ENCODE measurements at regions not wholly inside any gene's neighbourhood (a gene's known extent, or its start where the extent isn't known, plus 50 kb on each side); places are given as distances from the start of the nearest gene placed in this dataset.
"Not testable (repeated sequence)": the region's sequence is repeated elsewhere in the genome, so short reads cannot be mapped to it uniquely, and the experiment has no call there.

GRCh38 chr6:166806962-166807757 lies 149.2 kb downstream of the RNASET2 start:
- Histone ChIP-seq H3K36me3 (ENCODE audit: control insufficient read depth, insufficient read depth, low read length) (no peaks in the 10 kb centered on the region), H3K27me3 (ENCODE audit: control insufficient read depth, insufficient read depth, low read length) (peaks cover 2% of the 10 kb centered on the region), H3K4me3 (ENCODE audit: low read length) (no peak overlapping the region), H3K4me1 (ENCODE audit: control insufficient read depth, insufficient read depth, low read length) (no peaks in the 10 kb centered on the region), H3K9me3 (replicated peaks; ENCODE audit: control insufficient read depth, low read depth, low read length) (peaks cover 2% of the 10 kb centered on the region), H3K27ac (ENCODE audit: low read length) (no peak overlapping the region)
- 86% methylated on average over 10 of the region's 11 CpGs for WGBS (ENCODE audit: insufficient coverage)
- no peak for DNase-seq

DNA sequence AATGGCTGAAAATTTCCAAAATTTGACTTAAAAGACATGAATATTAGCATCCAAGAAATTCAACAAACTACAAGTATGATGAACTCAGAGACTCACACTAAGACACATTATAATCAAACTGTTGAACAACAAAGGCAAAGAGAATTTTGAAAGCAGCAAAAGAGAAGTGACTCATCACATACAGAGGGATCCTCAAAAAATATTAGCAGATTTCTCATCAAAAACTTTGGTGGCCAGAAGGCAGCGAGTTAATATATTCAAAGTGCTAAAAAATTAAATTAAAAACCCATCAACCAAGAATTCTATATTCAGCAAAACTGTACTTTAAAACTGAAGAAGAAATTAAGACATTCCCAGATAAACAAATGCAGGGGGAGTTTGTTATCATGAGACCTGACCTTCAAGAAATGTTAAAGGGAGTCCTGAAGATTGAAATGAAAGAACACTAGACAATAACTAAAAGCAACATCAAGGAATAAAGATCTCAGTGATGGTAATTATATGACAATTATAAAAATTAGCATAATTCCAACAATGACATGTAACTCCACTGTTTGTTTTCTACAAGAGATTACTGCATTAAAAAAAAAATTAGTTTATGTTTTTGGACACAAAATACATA lies 150.0 kb downstream of the RNASET2 start:
- DNase-seq = no peak
- Histone ChIP-seq H3K4me1 (ENCODE audit: control insufficient read depth, insufficient read depth, low read length) (no peaks in the 10 kb centered on the region), H3K27me3 (ENCODE audit: control insufficient read depth, insufficient read depth, low read length) (peaks cover 2% of the 10 kb centered on the region), H3K9me3 (replicated peaks; ENCODE audit: control insufficient read depth, low read depth, low read length) (peaks cover 2% of the 10 kb centered on the region), H3K27ac (ENCODE audit: low read length) (no peak overlapping the region), H3K4me3 (ENCODE audit: low read length) (no peak overlapping the region), H3K36me3 (ENCODE audit: control insufficient read depth, insufficient read depth, low read length) (no peaks in the 10 kb centered on the region)
- WGBS (ENCODE audit: insufficient coverage) = no CpG with 5 or more reads among the region's 1 CpG

DNA sequence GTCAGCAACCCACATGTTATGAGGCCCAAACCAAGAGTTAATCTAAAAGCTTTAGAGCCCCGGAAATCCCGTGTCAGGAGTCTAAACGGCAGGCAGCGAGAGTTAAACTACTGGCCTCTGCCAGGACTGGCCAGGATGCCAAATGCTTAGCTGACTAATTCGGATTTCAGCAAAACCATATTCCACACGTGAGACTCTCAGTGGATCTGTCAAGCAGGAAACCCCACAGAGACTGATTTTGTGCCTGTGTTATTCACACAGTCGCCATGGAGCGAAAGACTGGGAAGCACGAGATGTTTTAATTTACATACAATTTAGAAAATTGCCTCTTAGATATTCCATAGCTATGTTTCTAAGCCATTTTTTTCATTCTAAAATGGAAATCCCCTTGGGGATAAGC lies 152.9 kb downstream of the RNASET2 start:
- Histone ChIP-seq H3K36me3 (ENCODE audit: control insufficient read depth, insufficient read depth, low read length) (no peaks in the 10 kb centered on the region), H3K27ac (ENCODE audit: low read length) (no peak overlapping the region), H3K4me3 (ENCODE audit: low read length) (no peak overlapping the region), H3K27me3 (ENCODE audit: control insufficient read depth, insufficient read depth, low read length) (peaks cover 2% of the 10 kb centered on the region), H3K9me3 (replicated peaks; ENCODE audit: control insufficient read depth, low read depth, low read length) (peaks cover 2% of the 10 kb centered on the region), H3K4me1 (ENCODE audit: control insufficient read depth, insufficient read depth, low read length) (no peaks in the 10 kb centered on the region)
- 13% methylated on average over 6 of the region's 9 CpGs for WGBS (ENCODE audit: insufficient coverage)
- DNase-seq = no peak

- Histone ChIP-seq H3K4me1 (ENCODE audit: control insufficient read depth, insufficient read depth, low read length) (no peaks in the 10 kb centered on the region), H3K36me3 (ENCODE audit: control insufficient read depth, insufficient read depth, low read length) (no peaks in the 10 kb centered on the region), H3K9me3 (replicated peaks; ENCODE audit: control insufficient read depth, low read depth, low read length) (peaks cover 2% of the 10 kb centered on the region), H3K27ac (ENCODE audit: low read length) (no peak overlapping the region), H3K27me3 (ENCODE audit: control insufficient read depth, insufficient read depth, low read length) (peaks cover 2% of the 10 kb centered on the region), H3K4me3 (ENCODE audit: low read length) (no peak overlapping the region)
- DNase-seq = no peak
- 35% methylated on average over 3 of the region's 7 CpGs for WGBS (ENCODE audit: insufficient coverage)
Observed at GRCh38 chr6:166802401-166802800, 153.9 kb downstream of the RNASET2 start.

- no peak for DNase-seq
- no peaks in the 10 kb centered on the region for H3K36me3 ChIP-seq (ENCODE audit: control insufficient read depth, insufficient read depth, low read length)
- H3K27me3 ChIP-seq (ENCODE audit: control insufficient read depth, insufficient read depth, low read length) = peaks cover 2% of the 10 kb centered on the region
- 71% methylated on average over 9 of the region's 9 CpGs for WGBS (ENCODE audit: insufficient coverage)
- no peaks in the 10 kb centered on the region for H3K4me1 ChIP-seq (ENCODE audit: control insufficient read depth, insufficient read depth, low read length)
- H3K9me3 ChIP-seq (replicated peaks; ENCODE audit: control insufficient read depth, low read depth, low read length) = no peaks in the 10 kb centered on the region
- no peak overlapping the region for H3K27ac ChIP-seq (ENCODE audit: low read length)
- no peak overlapping the region for H3K4me3 ChIP-seq (ENCODE audit: low read length)
Observed at GRCh38 chr6:166800137-166800536, 156.2 kb downstream of the RNASET2 start.

DNA sequence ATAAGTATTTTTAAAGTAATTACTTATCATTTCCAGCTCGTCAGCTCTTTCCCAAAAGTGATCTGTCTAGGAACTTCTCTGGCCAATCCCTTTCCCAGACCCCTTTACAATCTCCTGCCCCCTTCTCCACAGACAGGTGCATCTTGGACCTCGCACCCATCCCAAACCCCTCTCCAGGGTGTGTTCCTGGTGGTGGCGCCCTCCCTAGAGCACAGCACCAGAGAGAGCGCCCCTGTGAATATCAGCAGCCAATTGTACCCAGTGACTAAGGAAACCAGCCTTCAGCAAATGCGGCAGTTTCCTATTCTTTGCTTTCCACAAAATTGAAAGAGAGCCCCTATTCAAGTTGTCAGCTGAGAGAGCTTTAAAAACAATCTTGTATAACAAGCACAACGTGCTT lies 157.7 kb downstream of the RNASET2 start:
- peaks cover 2% of the 10 kb centered on the region for H3K27me3 ChIP-seq (ENCODE audit: control insufficient read depth, insufficient read depth, low read length)
- no peaks in the 10 kb centered on the region for H3K9me3 ChIP-seq (replicated peaks; ENCODE audit: control insufficient read depth, low read depth, low read length)
- WGBS (ENCODE audit: insufficient coverage) = 55% methylated on average over 5 of the region's 6 CpGs
- no peak overlapping the region for H3K4me3 ChIP-seq (ENCODE audit: low read length)
- no peak for DNase-seq
- H3K4me1 ChIP-seq (ENCODE audit: control insufficient read depth, insufficient read depth, low read length) = no peaks in the 10 kb centered on the region
- H3K36me3 ChIP-seq (ENCODE audit: control insufficient read depth, insufficient read depth, low read length) = no peaks in the 10 kb centered on the region
- H3K27ac ChIP-seq (ENCODE audit: low read length) = no peak overlapping the region

- no peak for DNase-seq
- Histone ChIP-seq H3K27ac (ENCODE audit: low read length) (no peak overlapping the region), H3K4me3 (ENCODE audit: low read length) (no peak overlapping the region), H3K36me3 (ENCODE audit: control insufficient read depth, insufficient read depth, low read length) (no peaks in the 10 kb centered on the region), H3K4me1 (ENCODE audit: control insufficient read depth, insufficient read depth, low read length) (no peaks in the 10 kb centered on the region), H3K9me3 (replicated peaks; ENCODE audit: control insufficient read depth, low read depth, low read length) (no peaks in the 10 kb centered on the region), H3K27me3 (ENCODE audit: control insufficient read depth, insufficient read depth, low read length) (no peaks in the 10 kb centered on the region)
- 81% methylated on average over 12 of the region's 12 CpGs for WGBS (ENCODE audit: insufficient coverage)
Observed at GRCh38 chr6:166796610-166797009, 159.7 kb downstream of the RNASET2 start.

DNA sequence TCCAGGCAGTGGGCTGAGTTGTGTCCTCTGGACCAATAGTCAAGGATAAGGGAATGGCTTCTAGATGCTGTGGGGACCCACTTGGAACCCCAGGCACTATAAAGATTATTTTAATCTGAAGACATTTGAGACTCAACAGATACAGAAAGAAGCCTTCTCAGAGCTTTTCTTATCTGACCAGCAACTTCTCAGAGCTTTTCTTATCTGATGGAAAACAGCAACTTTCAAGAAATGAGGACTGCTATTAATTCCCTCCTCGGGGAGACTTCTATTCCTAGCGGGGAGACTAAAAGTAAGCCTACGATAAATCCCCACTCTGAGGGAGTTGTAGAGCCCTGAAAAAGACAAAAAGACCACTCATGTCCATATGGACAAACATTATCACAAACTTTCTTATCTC lies 160.5 kb downstream of the RNASET2 start:
- no peaks in the 10 kb centered on the region for H3K36me3 ChIP-seq (ENCODE audit: control insufficient read depth, insufficient read depth, low read length)
- no peak overlapping the region for H3K4me3 ChIP-seq (ENCODE audit: low read length)
- H3K27me3 ChIP-seq (ENCODE audit: control insufficient read depth, insufficient read depth, low read length) = no peaks in the 10 kb centered on the region
- H3K9me3 ChIP-seq (replicated peaks; ENCODE audit: control insufficient read depth, low read depth, low read length) = no peaks in the 10 kb centered on the region
- WGBS (ENCODE audit: insufficient coverage) = no CpG with 5 or more reads among the region's 3 CpGs
- no peak for DNase-seq
- H3K4me1 ChIP-seq (ENCODE audit: control insufficient read depth, insufficient read depth, low read length) = no peaks in the 10 kb centered on the region
- H3K27ac ChIP-seq (ENCODE audit: low read length) = no peak overlapping the region

GRCh38 chr6:166790808-166791207 lies 163.8 kb upstream of the RPS6KA2 start:
- DNase-seq; H3K36me3 ChIP-seq (ENCODE audit: control insufficient read depth, insufficient read depth, low read length); H3K9me3 ChIP-seq (replicated peaks; ENCODE audit: control insufficient read depth, low read depth, low read length); H3K4me1 ChIP-seq (ENCODE audit: control insufficient read depth, insufficient read depth, low read length); H3K4me3 ChIP-seq (ENCODE audit: low read length); H3K27me3 ChIP-seq (ENCODE audit: control insufficient read depth, insufficient read depth, low read length); H3K27ac ChIP-seq (ENCODE audit: low read length): not testable (repeated sequence)
- no CpG with 5 or more reads among the region's 3 CpGs for WGBS (ENCODE audit: insufficient coverage)

GRCh38 chr6:166788846-166789529 lies 161.9 kb upstream of the RPS6KA2 start:
- not testable (repeated sequence) for H3K4me3 ChIP-seq (ENCODE audit: low read length); H3K9me3 ChIP-seq (replicated peaks; ENCODE audit: control insufficient read depth, low read depth, low read length); H3K27me3 ChIP-seq (ENCODE audit: control insufficient read depth, insufficient read depth, low read length); H3K36me3 ChIP-seq (ENCODE audit: control insufficient read depth, insufficient read depth, low read length); DNase-seq; H3K27ac ChIP-seq (ENCODE audit: low read length); H3K4me1 ChIP-seq (ENCODE audit: control insufficient read depth, insufficient read depth, low read length)
- 92% methylated on average over 12 of the region's 22 CpGs for WGBS (ENCODE audit: insufficient coverage)

Measured in muscle of leg (tissue), 3 donors.